Testis (tissue), 2 donors: ENCODE measurements at regions not wholly inside any gene's neighbourhood (a gene's known extent, or its start where the extent isn't known, plus 50 kb on each side); places are given as distances from the start of the nearest gene placed in this dataset.
A peak's percentile ranks its signal among the peaks of the same experiment; 100 is the strongest.

Source experiments
- DNase-seq: peaks from one replicate; pipeline ENCODE4 v3.0.0-alpha.2; 2019
- H3K27ac ChIP-seq, 2 donors: fragments of 200-600 bp; sonication (generic); one replicate each; pipeline ENCODE4 v1.5.1; 2019
- H3K27me3 ChIP-seq: fragments of 200-600 bp; sonication (generic); one replicate; pipeline ENCODE4 v1.5.1; 2019
- H3K36me3 ChIP-seq: fragments of 200-600 bp; sonication (generic); one replicate; pipeline ENCODE4 v1.5.1; 2017; ENCODE audit warnings: low read depth; ENCODE audit errors: missing control alignments
- H3K4me1 ChIP-seq: fragments of 200-600 bp; sonication (generic); one replicate; pipeline ENCODE4 v1.5.1; 2019
- H3K4me3 ChIP-seq, 2 donors: fragments of 200-600 bp; sonication (generic); one replicate each; pipeline ENCODE4 v1.5.1; 2017 to 2019
- H3K9me3 ChIP-seq: fragments of 200-600 bp; sonication (generic); one replicate; pipeline ENCODE4 v1.5.1; 2017
- POLR2A ChIP-seq: fragments of 450-650 bp; IDR thresholded peaks from one replicate; pipeline ENCODE4 v1.6.1; 2017; ENCODE audit warnings: antibody characterized with exemption, mild to moderate bottlenecking, moderate library complexity
- WGBS, 2 donors: methylation state at CpG; one replicate each; pipeline ENCODE4 v1.1.5; 2018; 5-methylcytosine and 5-hydroxymethylcytosine counted together
- intact Hi-C: fragments of 100-400 bp; cut with DNase I; formaldehyde crosslinking; loops from one replicate; pipeline ENCODE4 v1.15.1; 2023; ENCODE audit warnings: low total_unique reads
- TF ChIP-seq, protein P1 (sequence below), 3 experiments: fragments of 450-650 bp in 2 of 3; fragments of 200-600 bp in 1 of 3; sonication (generic) in 1 of 3; IDR thresholded peaks; one replicate each; pipeline ENCODE4 v1.5.1; 2016 to 2019; ENCODE audit warnings: antibody characterized with exemption in 3 of 3, mild to moderate bottlenecking in 2 of 3, moderate library complexity in 1 of 3

DNA sequence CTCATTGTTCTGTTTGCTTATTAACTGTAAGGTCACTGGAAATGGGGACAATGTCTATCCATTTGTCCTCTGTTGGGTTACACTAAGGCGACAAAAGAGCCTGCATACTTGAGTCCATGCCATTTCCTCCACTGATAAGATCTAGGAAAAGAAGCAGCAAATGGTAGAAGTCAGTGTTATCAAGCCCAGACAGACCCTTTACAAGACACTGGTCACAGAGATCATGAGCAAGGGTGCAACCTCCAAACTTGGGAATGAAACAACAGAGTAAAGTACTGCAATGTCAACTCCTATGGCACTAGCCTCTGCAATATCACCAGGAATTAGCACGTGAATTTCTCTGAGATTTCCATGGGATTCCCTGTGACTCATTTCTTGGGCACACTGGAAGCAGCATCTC is 126.9 kb downstream of the ID4 start:
- Histone ChIP-seq H3K9me3 (no peaks in the 10 kb centered on the region), H3K36me3 (no peaks in the 10 kb centered on the region), H3K4me3 (no peak overlapping the region), H3K27ac (no peak overlapping the region), H3K4me1 (no peaks in the 10 kb centered on the region), H3K27me3 (no peaks in the 10 kb centered on the region)
- 77 to 78% methylated on average over 2 of the region's 2 CpGs for WGBS, 2 donors
- no peak for DNase-seq
- TF ChIP-seq POLR2A = no peak
- TF ChIP-seq, protein P1, sequence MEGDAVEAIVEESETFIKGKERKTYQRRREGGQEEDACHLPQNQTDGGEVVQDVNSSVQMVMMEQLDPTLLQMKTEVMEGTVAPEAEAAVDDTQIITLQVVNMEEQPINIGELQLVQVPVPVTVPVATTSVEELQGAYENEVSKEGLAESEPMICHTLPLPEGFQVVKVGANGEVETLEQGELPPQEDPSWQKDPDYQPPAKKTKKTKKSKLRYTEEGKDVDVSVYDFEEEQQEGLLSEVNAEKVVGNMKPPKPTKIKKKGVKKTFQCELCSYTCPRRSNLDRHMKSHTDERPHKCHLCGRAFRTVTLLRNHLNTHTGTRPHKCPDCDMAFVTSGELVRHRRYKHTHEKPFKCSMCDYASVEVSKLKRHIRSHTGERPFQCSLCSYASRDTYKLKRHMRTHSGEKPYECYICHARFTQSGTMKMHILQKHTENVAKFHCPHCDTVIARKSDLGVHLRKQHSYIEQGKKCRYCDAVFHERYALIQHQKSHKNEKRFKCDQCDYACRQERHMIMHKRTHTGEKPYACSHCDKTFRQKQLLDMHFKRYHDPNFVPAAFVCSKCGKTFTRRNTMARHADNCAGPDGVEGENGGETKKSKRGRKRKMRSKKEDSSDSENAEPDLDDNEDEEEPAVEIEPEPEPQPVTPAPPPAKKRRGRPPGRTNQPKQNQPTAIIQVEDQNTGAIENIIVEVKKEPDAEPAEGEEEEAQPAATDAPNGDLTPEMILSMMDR (IDR thresholded peaks at IDR 0.05) = no peak
- intact Hi-C loops = no loop called here

DNA sequence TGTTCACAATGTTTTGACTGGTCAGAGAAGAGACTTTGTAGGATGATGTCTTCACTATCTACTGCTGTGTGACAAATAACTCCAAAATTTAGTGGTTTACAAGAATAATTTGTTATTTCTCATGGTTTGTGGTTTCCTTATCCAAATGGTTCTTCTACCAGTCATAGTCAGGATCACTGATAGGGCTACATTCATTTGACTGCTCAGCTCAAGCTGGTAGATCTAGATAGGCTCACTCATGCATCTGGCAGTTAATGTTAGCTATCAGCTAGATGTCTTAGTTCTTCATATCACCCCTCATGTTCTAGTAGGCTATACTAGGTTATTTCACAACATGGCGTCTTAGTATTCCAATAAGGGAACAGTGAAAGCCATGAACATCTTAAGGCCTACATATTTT is 131.0 kb downstream of the ID4 start:
- no peak for DNase-seq
- H3K9me3 ChIP-seq = no peaks in the 10 kb centered on the region
- TF ChIP-seq, protein P1 (IDR thresholded peaks at IDR 0.05) = no peak
- TF ChIP-seq POLR2A = no peak
- 79 to 100% methylated on average over 1 of the region's 1 CpG for WGBS, 2 donors
- no peaks in the 10 kb centered on the region for H3K27me3 ChIP-seq
- H3K27ac ChIP-seq = no peak overlapping the region
- H3K36me3 ChIP-seq = no peaks in the 10 kb centered on the region
- H3K4me1 ChIP-seq = no peaks in the 10 kb centered on the region
- no peak overlapping the region for H3K4me3 ChIP-seq
- intact Hi-C loops = no loop called here

DNA sequence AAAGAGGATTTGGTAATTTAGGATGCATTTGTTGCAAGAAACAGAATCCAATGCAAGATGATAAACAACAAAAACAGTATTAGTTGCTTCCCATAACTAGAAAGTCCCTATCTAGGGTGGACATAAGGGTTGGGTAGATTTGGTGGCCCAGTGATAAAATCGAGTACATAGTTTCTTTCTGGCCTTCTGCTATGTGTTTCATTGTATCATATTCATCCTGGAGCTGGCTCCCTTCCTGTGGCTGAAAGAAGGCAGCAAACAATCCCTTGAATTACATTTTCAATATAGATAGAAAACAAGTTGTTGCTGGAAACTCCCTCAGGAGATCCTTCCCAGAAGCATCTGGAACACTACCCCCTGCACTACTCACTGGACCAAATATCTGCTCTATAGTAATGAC is 135.1 kb downstream of the ID4 start:
- H3K36me3 ChIP-seq = no peaks in the 10 kb centered on the region
- WGBS, 2 donors = 38 to 50% methylated on average over 1 of the region's 1 CpG
- H3K4me1 ChIP-seq = no peaks in the 10 kb centered on the region
- TF ChIP-seq, protein P1 (IDR thresholded peaks at IDR 0.05) = no peak
- TF ChIP-seq POLR2A = no peak
- H3K27ac ChIP-seq = no peak overlapping the region
- DNase-seq = peak; percentile 58
- H3K4me3 ChIP-seq = no peak overlapping the region
- intact Hi-C loops = no loop called here
- no peaks in the 10 kb centered on the region for H3K27me3 ChIP-seq
- no peaks in the 10 kb centered on the region for H3K9me3 ChIP-seq

- Histone ChIP-seq H3K27me3 (no peaks in the 10 kb centered on the region), H3K4me3 (no peak overlapping the region)
Measured at GRCh38 chr6:19976411-19977129, 139.4 kb downstream of the ID4 start.

More at GRCh38 chr6:19976411-19977129, 139.4 kb downstream of the ID4 start:
- H3K27ac ChIP-seq = no peak overlapping the region
- H3K36me3 ChIP-seq = no peaks in the 10 kb centered on the region
- no peak for DNase-seq
- no peaks in the 10 kb centered on the region for H3K9me3 ChIP-seq
- 78 to 80% methylated on average over 12 of the region's 12 CpGs for WGBS, 2 donors
- H3K4me1 ChIP-seq = no peaks in the 10 kb centered on the region
- TF ChIP-seq, protein P1 (IDR thresholded peaks at IDR 0.05) = no peak
- TF ChIP-seq POLR2A = no peak
- intact Hi-C loops = no loop called here
